ENCODE measurements at regions not wholly inside any gene's neighbourhood (a gene's known extent, or its start where the extent isn't known, plus 50 kb on each side); places are given as distances from the start of the nearest gene placed in this dataset.
"Not testable (repeated sequence)": the region's sequence is repeated elsewhere in the genome, so short reads cannot be mapped to it uniquely, and the experiment has no call there.

DNA sequence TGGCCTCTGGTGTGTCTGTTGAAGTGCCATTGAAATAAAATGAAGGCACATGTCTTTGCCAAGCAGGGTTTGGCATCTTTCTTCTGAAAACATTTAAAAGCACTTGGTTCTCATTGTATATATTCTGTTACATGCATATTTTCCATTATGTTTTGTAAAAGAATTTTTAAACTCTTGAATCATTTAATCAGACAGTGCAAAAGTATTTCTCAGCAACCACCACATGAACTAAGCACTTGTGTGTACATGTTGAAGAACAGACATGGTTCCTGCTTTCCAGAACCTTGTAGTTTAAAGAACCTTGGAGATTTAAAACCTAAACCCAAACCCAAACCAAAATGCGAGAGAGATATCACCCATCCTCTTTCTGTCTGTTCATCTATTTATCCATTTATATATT lies 220.3 kb upstream of the GIMD1 start:
- DNase-seq: no peak

DNA sequence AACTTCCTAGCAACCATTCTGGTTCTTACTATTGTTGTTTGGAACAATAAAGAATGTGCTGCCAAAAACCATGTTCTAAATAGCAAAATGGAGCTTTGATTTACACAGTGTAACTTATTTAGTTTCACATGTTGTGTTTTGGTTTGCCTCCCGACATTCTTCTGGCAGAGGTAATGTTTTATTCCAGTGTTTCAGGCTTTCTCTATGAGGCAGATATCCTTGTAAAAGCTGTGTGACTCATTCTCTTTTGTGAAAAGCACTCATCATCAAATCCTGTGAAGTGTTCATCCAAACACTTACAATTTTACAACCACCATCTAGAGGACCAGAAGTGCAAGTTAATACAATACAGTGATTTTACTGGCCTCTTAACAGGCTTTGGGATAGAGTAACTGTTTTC lies 219.0 kb upstream of the GIMD1 start:
- DNase-seq: no peak

DNA sequence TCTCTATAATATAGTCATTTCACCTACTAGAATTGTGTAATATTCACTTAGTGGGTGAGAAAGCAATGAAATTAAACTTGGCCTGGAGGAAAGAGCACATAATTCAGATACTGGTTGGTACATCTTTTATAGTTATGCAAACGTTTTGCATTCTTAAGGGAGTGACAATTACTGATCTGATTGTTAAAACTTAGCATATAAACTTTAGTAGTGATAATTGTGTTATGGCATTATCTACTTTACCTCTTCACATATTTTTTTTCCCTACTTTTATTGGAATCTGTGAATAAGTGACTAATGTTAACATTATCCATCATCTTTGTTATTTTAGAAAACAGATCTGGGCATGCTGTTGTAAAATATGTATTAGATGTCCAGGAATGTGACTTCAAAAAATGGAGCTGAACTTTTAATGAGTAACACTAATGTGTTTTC lies 217.4 kb upstream of the GIMD1 start:
- no peak for DNase-seq

DNA sequence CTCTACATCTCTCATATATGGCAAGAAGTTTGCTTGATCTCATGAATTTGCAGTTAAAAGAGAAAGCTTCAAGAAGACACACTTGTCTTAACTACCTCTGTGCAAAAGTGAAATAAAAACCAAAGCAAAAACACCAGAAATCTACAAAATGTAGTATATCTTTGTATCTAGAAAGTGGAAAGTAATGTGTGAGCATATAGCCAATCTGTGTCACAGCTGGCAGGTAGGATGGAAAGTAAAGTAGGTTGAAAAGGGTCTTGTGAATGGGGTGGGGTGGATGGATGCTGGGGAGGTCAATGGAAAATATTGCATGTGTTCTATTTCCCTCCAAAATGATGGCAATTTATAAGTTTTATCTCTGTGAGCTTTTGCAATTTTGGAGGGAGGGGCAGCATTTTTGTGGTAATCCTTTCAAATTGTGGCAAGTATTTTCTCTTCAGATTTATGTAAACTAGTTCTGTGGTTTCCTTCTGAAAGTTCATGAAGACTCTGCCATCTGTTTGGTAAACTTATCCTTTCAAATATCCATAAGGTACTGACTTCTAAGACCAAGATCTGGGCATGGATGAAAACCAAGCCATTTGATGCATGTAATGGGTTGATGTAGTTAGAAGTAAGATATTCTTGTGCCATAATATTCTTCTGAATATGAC lies 215.9 kb upstream of the GIMD1 start:
- DNase-seq: no peak

DNA sequence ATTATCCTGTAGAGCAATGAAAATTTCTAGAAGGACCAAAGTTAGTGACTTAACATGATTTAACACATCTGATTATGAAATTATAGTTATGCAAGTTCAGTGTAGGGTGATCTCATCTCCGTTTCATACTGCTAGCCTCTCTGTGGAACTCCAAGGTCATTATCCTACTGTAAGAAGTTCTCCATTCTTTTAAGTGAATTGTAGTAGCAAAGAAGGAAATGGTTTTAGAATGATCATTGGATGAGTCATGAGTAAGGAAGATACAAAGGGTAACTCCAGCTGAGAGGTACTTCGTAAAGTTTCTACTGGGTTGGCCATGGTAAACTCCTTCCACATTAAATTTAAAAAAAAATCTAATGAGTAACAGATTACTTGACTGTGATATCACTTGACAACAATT lies 215.0 kb upstream of the GIMD1 start:
- peak; percentile 35 to 73 (median 67) for DNase-seq

DNA sequence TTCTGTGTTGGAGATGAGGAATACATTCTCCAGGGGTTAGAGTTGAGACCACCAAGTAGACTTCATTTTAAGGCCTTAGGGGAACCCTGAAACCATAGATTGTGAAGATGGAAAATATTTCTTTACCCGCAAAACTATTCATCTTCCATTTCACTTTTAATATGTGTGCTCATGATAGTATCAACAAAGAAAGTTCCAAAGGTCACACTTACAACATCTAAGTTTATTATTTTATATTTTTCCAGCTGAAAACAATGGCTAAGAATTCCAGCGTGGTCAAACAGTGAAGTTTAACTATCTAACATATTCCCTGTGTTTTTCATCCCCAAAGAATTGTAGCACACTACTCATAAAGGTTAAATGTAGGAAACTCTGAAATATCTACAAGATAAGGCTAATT lies 214.5 kb upstream of the GIMD1 start:
- DNase-seq: no peak

DNA sequence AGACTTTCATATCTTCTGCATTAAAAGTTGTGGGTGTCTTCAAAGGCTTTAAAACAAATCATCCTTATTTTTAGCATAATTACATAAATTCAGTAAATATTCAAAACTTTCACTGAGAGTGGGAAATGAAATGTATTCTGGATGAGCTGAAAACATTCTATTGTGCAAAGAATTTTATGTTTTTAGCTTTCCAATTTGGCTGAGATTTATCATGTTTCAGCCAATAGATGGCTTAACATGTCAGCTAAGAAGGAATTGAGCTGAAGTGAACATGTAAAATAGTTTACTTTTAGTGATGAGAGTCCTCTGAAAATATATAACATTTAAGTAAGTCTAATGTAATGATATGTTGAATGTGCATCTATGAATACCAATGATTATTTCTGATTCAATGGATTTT lies 213.5 kb upstream of the GIMD1 start:
- DNase-seq: no peak

DNA sequence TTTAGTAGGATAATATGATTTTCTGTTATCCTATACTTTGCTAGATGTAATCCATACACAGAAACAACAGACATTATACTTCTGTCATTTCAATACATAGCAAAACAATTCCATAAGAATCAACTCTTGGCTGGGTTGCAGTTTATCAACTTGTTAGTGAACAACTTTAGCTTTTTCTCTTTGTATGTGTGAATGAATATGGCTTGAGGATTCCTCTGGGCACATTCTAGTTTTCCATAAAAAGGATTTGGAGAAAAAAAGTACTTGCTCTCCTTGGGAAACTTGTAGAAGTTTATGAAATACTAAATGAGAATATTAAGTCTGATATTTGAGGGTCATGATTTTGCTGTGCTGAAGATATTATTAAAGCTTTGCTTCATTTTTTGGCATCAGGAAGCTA lies 210.7 kb upstream of the GIMD1 start:
- DNase-seq: no peak

DNA sequence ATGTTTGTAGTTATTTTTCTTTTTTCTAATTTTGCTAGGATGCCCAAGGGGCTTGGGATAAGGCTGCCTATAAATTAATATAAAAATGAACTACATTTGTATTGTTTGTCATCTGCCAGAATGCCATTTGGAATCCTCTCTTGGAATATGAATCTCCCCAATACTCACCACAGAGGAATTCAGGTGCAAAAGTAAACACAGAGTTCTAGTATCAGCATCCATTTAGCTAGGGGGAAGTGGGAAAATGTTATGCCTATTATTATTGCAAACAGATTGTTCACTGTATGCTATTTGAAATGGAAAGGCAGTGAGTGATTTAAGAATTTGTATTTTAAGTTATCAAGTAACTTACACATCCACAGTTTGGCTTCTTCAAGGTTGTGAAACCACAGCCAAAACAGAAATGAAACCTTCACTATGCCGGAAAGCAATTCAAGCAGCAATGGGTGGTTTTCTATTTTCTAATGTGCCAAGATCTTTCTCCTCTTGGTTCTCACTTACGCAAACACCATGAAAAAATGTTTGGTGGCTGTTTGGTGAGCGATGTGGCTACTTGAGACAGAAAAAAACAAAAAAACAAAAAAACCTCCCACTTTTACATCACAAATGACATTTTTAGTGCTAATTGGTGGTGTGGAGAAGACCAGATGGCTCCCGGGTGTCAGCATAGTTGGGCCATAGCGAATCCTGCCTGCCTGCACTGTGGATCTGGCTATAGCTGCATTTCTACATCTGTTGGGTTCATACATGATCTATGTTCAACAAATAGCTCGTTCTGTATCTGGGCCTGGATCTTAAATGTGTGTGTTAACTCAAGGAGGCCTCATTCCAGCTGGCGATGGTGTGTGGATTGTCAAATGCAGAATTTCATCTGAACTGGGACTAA lies 200.8 kb upstream of the GIMD1 start:
- no peak for DNase-seq

DNA sequence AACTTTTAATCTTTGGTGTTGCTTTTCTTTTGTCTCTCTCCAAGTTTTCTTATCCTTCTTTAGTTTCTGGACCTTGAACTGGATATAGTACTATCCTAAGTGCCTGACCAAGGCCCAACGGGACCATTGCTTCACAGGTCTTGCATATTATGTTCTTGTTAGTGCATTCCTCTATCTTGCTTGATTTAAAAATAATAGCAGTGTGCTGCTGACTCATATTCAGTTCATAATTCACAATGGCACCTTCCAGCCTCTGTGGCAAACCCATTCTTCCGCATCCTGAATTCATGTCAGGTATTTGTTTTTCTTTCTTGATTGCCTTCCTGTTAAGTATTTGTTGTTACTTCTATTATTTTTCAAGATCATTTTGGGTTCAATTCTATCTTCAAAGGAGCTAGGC lies 197.1 kb upstream of the GIMD1 start:
- no peak for DNase-seq

DNA sequence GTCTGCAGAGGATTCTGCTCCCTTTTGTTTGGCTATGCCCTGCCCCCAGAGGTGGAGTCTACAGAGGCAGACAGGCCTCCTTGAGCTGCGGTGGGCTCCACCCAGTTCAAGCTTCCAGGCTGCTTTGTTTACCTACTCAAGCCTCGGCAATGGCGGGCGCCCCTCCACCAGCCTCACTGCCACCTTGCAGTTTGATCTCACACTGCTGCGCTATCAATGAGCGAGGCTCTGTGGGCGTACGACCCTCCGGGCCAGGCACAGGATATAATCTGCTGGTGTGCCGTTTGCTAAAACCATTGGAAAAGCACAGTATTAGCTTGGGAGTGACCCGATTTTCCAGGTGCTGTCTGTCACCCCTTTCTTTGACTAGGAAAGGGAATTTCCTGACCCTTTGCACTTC lies 195.1 kb upstream of the GIMD1 start:
- not testable (repeated sequence) for DNase-seq

DNA sequence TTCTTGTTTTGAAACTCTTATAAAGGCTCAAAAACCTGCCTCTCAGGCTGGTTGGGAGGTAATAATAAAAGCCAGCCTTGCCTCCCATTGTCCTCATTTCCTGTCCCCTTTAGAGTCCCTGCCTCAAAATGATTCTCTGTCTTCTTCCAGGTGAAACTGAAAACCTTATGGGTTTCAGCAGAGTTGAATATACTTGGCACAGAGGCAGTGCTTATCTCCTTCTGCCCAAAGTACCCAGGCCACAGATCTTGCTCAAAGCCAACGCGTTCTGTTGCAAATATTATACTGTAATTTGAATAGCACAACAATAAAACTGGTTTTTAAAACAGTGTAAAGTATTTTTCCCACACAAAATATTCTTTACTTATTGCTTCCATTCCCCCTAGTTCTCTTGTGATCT lies 183.1 kb upstream of the GIMD1 start:
- no peak for DNase-seq

DNA sequence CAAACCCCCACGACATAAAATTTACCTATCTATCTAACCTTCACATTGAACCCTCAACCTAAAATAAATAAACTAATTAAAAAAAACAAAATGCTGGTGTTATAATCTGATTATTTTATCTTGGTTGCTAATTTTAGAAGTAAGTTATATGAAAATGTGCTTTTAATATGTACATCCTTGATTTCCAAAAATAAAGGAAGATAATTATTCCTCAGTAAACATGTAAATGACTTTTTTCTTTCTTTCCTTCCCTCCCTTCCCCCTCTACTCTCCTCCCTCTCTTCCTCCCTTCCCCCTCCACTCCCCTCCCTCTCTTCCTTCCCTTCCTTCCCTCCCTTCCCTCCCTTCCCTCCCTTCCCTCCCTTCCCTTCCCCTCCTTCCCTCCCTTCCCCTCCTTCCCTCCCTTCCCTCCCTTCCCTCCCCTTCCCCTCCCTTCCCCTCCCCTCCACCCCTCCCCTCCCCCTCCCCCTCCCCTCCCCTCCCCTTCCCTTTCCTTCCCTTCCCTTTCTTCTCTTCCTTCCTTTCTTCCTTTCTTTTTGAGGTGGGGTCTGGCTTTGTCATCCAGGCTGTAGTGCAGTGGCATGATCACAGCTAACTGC lies 180.0 kb upstream of the GIMD1 start:
- DNase-seq: no peak

DNA sequence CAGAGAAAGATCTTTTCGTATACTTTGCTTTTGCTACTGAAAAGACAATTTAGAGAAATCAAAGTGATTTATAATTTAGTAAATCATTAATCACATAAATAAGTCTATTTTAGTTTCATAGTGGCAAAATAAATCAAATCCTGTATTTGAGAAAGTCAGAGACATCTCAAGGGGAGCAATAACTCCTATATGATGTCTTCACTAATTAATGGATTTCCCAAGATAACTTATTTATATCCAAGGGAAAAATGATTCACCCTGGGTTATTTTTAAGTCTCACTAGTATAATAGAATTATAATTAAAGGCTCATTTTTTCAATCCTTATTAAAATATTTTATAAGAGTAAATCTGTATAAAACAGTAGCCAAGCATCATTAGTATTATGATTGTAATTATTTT lies 177.8 kb upstream of the GIMD1 start:
- DNase-seq: no peak

DNA sequence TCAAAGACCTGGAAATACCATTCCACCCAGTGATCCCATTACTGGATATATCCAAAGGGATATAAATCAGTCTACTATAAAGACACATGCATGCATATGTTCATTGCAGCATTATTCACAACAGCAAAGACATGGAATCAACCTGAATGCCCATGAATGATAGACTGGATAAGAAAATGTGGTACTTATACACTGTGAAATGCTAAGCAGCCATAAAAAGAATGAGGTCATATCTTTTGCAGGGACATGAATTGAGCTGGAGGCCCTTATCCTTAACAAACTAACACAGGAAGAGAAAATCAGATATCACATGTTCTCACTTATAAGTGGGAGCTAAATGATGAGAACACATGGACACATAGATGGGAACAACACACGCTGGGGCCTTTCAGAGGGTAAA lies 174.0 kb upstream of the GIMD1 start:
- DNase-seq: not testable (repeated sequence)

DNA sequence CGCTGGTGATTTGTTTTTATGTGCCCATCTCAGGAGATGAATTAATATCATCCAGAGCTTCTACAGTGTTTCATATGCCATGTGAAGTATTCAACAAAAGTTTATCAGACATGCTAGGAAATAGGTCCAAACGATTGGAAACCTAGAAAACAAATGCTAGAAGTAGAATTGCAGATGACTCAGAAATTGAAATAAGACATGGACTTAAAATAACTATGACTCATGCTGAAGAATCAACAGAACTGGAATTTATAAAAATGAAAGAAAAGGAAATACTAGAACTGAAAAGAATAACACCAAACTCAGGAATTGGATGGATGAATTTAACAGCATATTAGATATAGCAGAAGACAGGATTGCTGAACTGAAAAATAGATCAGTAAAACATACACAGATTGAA lies 172.7 kb upstream of the GIMD1 start:
- no peak for DNase-seq

DNA sequence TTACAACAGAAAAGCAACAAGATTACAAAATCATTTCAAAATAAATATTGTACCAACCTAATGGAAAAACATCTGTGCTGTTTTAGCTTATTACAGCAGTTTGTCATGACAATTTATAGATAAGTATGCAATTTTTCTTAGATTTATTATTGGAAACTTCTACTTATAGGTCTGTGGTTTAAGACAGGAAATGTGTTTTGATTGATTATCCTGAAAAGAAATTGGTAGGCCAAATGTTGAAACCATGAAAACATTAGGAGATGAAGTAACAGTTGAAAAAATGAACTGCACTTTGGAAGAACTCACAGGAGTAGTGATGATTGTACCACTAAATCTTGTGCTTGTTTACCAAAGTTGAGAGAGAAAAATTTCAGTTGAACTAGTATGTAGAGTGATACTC lies 162.2 kb upstream of the GIMD1 start:
- DNase-seq: no peak

DNA sequence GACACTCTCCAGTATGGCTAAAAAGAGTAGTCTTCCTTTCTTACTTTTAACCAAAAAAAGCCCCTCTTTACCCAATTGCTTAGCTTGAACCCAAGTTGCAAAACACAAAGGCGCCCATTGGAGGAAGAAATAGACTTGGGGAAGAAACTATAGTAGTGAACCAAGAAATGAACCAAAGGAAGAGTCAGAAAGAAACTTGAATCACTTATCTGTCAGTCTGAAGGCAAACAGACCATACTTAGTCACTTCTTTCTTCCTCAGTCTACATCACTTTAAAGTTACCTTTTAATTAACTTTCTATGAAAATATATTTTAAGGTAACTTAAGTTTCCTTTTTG lies 161.4 kb upstream of the GIMD1 start:
- DNase-seq: no peak

DNA sequence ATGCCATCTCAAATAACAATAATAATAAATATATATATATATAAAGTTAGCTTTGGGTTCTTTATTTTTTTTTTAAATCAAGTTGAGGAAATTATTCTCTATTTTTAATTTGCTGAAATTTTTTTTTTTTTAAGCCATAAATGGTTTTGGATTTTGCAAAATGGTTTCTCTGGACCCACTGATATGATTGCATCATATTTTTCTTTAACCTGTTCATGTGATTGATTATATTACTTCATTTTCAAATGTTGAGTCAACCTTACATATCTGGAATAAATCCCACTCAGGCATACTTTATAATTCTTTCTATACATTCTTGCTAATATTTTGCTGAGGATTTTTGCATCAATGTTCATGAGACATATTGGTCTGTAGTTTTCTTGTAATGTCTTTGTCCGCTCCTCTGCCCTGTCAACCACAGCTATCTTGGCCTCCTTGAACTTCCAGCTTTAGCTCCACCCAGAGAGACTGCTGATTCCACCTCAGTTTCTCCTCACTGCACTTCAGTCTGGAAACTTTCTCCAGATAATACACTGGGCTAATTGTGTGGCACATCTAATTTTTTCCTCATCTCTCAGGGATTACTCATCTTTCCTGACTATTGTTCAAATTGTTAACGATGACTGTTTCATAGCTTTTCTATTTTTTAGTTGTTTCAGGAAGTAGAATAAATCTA lies 160.9 kb upstream of the GIMD1 start:
- DNase-seq: no peak

DNA sequence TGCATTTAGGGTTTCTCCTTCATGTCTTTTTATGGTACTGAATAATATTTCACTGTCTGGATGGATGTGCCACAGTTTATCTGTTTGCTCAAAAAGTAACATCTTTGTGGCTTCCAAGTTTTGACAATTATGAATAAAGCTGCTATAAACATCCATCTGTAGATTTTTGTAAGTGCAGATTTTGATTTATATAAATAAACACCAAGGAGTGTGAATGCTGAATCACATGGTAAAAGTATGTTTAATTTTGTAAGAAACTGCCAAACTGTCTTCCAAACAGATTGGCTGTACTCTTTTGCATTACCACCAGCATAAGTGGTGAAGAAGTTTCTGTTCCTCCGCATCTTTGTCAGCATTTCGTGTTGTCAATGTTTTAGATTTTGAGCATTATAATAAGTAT lies 158.7 kb upstream of the GIMD1 start:
- DNase-seq: no peak

DNA sequence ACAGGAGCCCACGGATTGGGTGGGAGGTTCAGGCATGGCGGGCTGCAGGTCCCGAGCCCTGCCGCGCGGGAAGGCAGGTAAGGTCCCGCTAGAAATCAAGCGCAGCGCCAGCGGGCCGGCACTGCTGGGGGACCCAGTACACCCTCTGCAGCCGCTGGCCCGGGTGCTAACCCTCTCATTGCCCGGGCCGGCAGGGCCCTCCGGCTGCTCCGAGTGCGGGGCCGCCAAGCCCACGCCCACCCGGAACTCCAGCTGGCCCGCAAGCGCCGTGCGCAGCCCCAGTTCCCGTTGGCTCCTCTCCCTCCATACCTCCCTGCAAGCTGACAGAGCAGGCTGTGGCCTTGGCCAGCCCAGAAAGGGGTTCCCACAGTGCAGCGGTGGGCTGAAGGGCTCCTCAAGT lies 156.8 kb upstream of the GIMD1 start:
- DNase-seq: not testable (repeated sequence)

DNA sequence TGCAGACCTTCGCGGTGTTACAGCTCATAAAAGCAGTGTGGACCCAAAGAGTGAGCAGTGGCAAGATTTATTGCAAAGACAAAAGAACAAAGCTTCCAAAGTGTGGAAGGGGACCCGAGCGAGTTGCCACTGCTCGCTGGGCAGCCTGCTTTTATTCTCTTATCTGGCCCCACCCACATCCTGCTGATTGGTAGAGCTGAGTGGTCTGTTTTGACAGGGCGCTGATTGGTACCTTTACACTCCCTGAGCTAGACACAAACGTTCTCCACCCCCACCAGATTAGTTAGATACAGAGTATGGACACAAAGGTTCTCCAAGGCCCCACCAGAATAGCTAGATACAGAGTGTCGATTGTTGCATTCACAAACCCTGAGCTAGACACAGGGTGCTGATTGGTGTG lies 156.2 kb upstream of the GIMD1 start:
- not testable (repeated sequence) for DNase-seq

DNA sequence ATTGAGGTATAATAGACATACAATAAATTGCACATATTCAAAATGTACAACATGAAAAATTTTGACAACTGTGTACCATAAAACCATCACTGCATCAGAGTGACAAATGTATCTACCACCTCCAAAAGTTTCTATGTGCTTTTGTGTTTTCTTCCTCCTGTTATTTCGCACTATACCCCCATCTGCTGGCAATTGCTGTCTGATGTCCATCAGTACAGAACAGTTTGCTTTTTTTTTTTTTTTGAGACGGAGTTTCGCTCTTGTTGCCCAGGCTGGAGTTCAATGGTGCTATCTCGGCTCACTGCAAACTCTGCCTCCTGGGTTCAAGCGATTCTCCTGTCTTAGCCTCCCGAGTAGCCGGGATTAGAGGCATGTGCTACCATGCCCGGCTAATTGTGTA lies 154.3 kb upstream of the GIMD1 start:
- no peak for DNase-seq

DNA sequence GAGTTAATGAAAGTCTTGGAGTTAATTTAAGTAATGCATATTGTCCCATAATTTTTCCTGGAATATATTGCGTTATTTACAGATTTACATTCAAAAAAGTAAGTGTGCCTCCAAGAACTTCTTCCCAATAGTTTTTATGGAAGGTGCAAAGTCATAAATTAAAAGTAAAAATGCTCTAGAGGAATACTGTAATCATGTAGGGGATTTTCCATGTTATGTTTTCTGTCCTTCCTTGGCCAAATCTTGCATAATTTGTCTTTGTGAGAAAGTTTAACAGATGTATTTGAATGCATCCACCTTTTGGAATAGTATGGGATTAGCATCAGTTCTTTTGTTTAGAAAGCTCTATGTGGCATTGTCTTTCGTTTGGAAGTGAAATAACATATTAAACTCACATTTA lies 144.1 kb upstream of the GIMD1 start:
- no peak for DNase-seq
